IMR-90 (cell line): ENCODE measurements at regions not wholly inside any gene's neighbourhood (a gene's known extent, or its start where the extent isn't known, plus 50 kb on each side); places are given as distances from the start of the nearest gene placed in this dataset.

Source experiments
- ATAC-seq: fragments of 200-7000 bp; cut with Tn5 transposase; 2 replicates; pipeline ENCODE4 v1.9.1; 2020; ENCODE audit warnings: low read depth, mild to moderate bottlenecking, moderate library complexity
- BruUV-seq: library from RNA; stranded (reverse); fragments of 400-500 nt; replicated peaks from 2 replicates; lab custom pipeline; 2021; lab: Mats Ljungman, UMichigan
- CTCF ChIA-PET: fragments of 300-600 bp; formaldehyde crosslinking; extraction: SDS; loops from one replicate; lab custom pipeline; 2021; ENCODE audit warnings: antibody characterized with exemption; lab: Yijun Ruan, JAX
- POLR2A ChIA-PET: fragments of 300-600 bp; sonication (Branson Sonifier 250); formaldehyde crosslinking; loops from one replicate; lab custom pipeline; 2022; ENCODE audit warnings: antibody characterized with exemption; ENCODE audit not compliant: unreplicated experiment; lab: Charles Lee
- DNase-seq: peaks from one replicate; pipeline ENCODE4 v3.0.0; 2013
- H2AFZ ChIP-seq: replicated peaks from 2 replicates; pipeline ENCODE3; 2013; ENCODE audit warnings: low read length, mild to moderate bottlenecking; ENCODE audit not compliant: poor library complexity
- H2AK5ac ChIP-seq: 2 replicates; pipeline ENCODE4 v1.6.1; 2013; ENCODE audit warnings: low read depth, low read length, inconsistent platforms
- H2AK9ac ChIP-seq: replicated peaks from 2 replicates; pipeline ENCODE3; 2013; ENCODE audit warnings: mild to moderate bottlenecking, low read depth, low read length, moderate library complexity; ENCODE audit not compliant: poor library complexity
- H2BK120ac ChIP-seq: 2 replicates; pipeline ENCODE4 v1.6.1; 2013; ENCODE audit warnings: low read depth, low read length, inconsistent platforms
- H2BK15ac ChIP-seq: 3 replicates; pipeline ENCODE4 v1.6.1; 2013; ENCODE audit warnings: low read depth, low read length, inconsistent platforms
- H2BK20ac ChIP-seq: 2 replicates; pipeline ENCODE4 v1.6.1; 2013; ENCODE audit warnings: low read depth, mild to moderate bottlenecking, inconsistent platforms, low read length, moderate library complexity
- H2BK5ac ChIP-seq: 2 replicates; pipeline ENCODE4 v1.6.1; 2013; ENCODE audit warnings: mild to moderate bottlenecking, low read depth, low read length, inconsistent platforms; ENCODE audit not compliant: poor library complexity, severe bottlenecking
- H3K14ac ChIP-seq: replicated peaks from 2 replicates; pipeline ENCODE4 v1.6.1; 2013; ENCODE audit warnings: low read depth, low read length, inconsistent platforms
- H3K18ac ChIP-seq: 2 replicates; pipeline ENCODE4 v1.6.1; 2013; ENCODE audit warnings: low read depth, low read length, control low read depth
- H3K23ac ChIP-seq: 2 replicates; pipeline ENCODE4 v1.6.1; 2013; ENCODE audit warnings: low read depth, low read length, inconsistent platforms
- H3K27ac ChIP-seq: 2 replicates; pipeline ENCODE4 v1.5.1; 2013; ENCODE audit warnings: mild to moderate bottlenecking, control low read depth, low read length; ENCODE audit not compliant: insufficient read depth
- H3K27me3 ChIP-seq: 2 replicates; pipeline ENCODE4 v1.6.1; 2013; ENCODE audit warnings: low read length; ENCODE audit not compliant: control insufficient read depth, insufficient read depth
- H3K36me3 ChIP-seq: 2 replicates; pipeline ENCODE4 v1.6.1; 2013; ENCODE audit warnings: low read length, mixed read lengths; ENCODE audit not compliant: control insufficient read depth, insufficient read depth
- H3K4ac ChIP-seq: 2 replicates; pipeline ENCODE4 v1.6.1; 2013; ENCODE audit warnings: low read depth, low read length, inconsistent platforms
- H3K4me1 ChIP-seq: 2 replicates; pipeline ENCODE4 v1.6.1; 2013; ENCODE audit warnings: low read length, mixed read lengths; ENCODE audit not compliant: control insufficient read depth, insufficient read depth
- H3K4me2 ChIP-seq: 2 replicates; pipeline ENCODE4 v1.6.1; 2013; ENCODE audit warnings: low read depth, mild to moderate bottlenecking, control low read depth, low read length, moderate library complexity
- H3K4me3 ChIP-seq: 2 replicates; pipeline ENCODE4 v1.5.1; 2013; ENCODE audit warnings: low read depth, mild to moderate bottlenecking, control low read depth, low read length, moderate library complexity; ENCODE audit not compliant: insufficient read depth
- H3K56ac ChIP-seq: 2 replicates; pipeline ENCODE4 v1.6.1; 2013; ENCODE audit warnings: low read length, inconsistent platforms; ENCODE audit not compliant: insufficient read depth; ENCODE audit errors: extremely low read depth
- H3K79me1 ChIP-seq, 2 experiments: 2 replicates each; pipeline ENCODE4 v1.6.1; 2013; ENCODE audit warnings: low read length in 2 of 2, inconsistent platforms in 1 of 2, low read depth in 1 of 2
- H3K9ac ChIP-seq: 2 replicates; pipeline ENCODE4 v1.6.1; 2013; ENCODE audit warnings: low read depth, low read length, control low read depth
- H3K9me1 ChIP-seq: 2 replicates; pipeline ENCODE4 v1.6.1; 2013; ENCODE audit warnings: low read length, inconsistent platforms; ENCODE audit not compliant: insufficient read depth
- H3K9me3 ChIP-seq: 2 replicates; pipeline ENCODE4 v1.6.1; 2013; ENCODE audit warnings: low read length; ENCODE audit not compliant: control insufficient read depth, insufficient read depth
- H4K20me1 ChIP-seq: 2 replicates; pipeline ENCODE4 v1.6.1; 2013; ENCODE audit warnings: low read length, inconsistent platforms; ENCODE audit not compliant: insufficient read depth
- H4K5ac ChIP-seq: 2 replicates; pipeline ENCODE4 v1.6.1; 2013; ENCODE audit warnings: mild to moderate bottlenecking, low read depth, low read length, control low read depth
- H4K8ac ChIP-seq, 2 experiments: 2 replicates each; pipeline ENCODE4 v1.6.1; 2013; ENCODE audit warnings: low read depth in 2 of 2, low read length in 2 of 2, control low read depth in 1 of 2, inconsistent platforms in 1 of 2
- H4K91ac ChIP-seq: 2 replicates; pipeline ENCODE4 v1.6.1; 2013; ENCODE audit warnings: low read depth, low read length, inconsistent platforms; ENCODE audit not compliant: insufficient read depth
- BHLHE40 ChIP-seq: fragments of 150-350 bp; IDR thresholded peaks from 2 replicates; pipeline ENCODE4 v1.6.1; 2016; ENCODE audit warnings: mild to moderate bottlenecking, low read depth, low read length
- CEBPB ChIP-seq: IDR thresholded peaks from 2 replicates; pipeline ENCODE4 v1.6.1; 2012; ENCODE audit warnings: low read depth, low read length, improper control_type of control experiment
- CHD1 ChIP-seq: IDR thresholded peaks from 2 replicates; pipeline ENCODE4 v1.6.1; 2012; ENCODE audit warnings: low read depth, low read length, improper control_type of control experiment
- ELK1 ChIP-seq: fragments of 150-350 bp; IDR thresholded peaks from 2 replicates; pipeline ENCODE4 v1.6.1; 2016; ENCODE audit warnings: low read depth, mild to moderate bottlenecking, low read length, moderate library complexity, borderline replicate concordance
- FOS ChIP-seq: fragments of 150-350 bp; IDR thresholded peaks from 2 replicates; pipeline ENCODE4 v1.6.1; 2016; ENCODE audit warnings: low read depth, low read length
- MAFK ChIP-seq: IDR thresholded peaks from 2 replicates; pipeline ENCODE4 v1.6.1; 2012; ENCODE audit warnings: low read depth, low read length, improper control_type of control experiment
- MXI1 ChIP-seq: IDR thresholded peaks from 2 replicates; pipeline ENCODE4 v1.6.1; 2012; ENCODE audit warnings: low read depth, mild to moderate bottlenecking, low read length, moderate library complexity, borderline replicate concordance
- NFE2L2 ChIP-seq: fragments of 150-350 bp; IDR thresholded peaks from 2 replicates; pipeline ENCODE4 v1.6.1; 2016; ENCODE audit warnings: low read depth, mild to moderate bottlenecking, low read length
- RAD21 ChIP-seq: IDR thresholded peaks from 2 replicates; pipeline ENCODE4 v1.6.1; 2012; ENCODE audit warnings: low read length, improper control_type of control experiment
- RCOR1 ChIP-seq: IDR thresholded peaks from 2 replicates; pipeline ENCODE4 v1.6.1; 2012; ENCODE audit warnings: mild to moderate bottlenecking, low read length, improper control_type of control experiment; ENCODE audit not compliant: insufficient replicate concordance
- WGBS, 2 experiments: methylation state at CpG; one replicate each; pipeline versions ENCODE4 v1.1.5 to v1.1.7; 2013; ENCODE audit warnings: missing lambda C conversion rate in 2 of 2; ENCODE audit not compliant: insufficient read length in 1 of 2; ENCODE audit errors: extremely low coverage in 2 of 2; 5-methylcytosine and 5-hydroxymethylcytosine counted together
- dilution Hi-C: fragments of 300-500 bp; cut with HindIII; formaldehyde crosslinking; loops from one replicate; pipeline ENCODE4 v1.14.3; 2018; ENCODE audit warnings: low sequenced_read_pairs; ENCODE audit not compliant: unreplicated experiment
- in situ Hi-C: fragments of 300-500 bp; cut with MboI; formaldehyde crosslinking; loops from 3 replicates; pipeline ENCODE4 v1.14.3; 2019; ENCODE audit warnings: low sequenced_read_pairs, inconsistent platforms, mixed read lengths
- intact Hi-C: fragments of 100-400 bp; cut with micrococcal nuclease; formaldehyde crosslinking; loops from 2 replicates; pipeline ENCODE4 v1.10.0; 2022

DNA sequence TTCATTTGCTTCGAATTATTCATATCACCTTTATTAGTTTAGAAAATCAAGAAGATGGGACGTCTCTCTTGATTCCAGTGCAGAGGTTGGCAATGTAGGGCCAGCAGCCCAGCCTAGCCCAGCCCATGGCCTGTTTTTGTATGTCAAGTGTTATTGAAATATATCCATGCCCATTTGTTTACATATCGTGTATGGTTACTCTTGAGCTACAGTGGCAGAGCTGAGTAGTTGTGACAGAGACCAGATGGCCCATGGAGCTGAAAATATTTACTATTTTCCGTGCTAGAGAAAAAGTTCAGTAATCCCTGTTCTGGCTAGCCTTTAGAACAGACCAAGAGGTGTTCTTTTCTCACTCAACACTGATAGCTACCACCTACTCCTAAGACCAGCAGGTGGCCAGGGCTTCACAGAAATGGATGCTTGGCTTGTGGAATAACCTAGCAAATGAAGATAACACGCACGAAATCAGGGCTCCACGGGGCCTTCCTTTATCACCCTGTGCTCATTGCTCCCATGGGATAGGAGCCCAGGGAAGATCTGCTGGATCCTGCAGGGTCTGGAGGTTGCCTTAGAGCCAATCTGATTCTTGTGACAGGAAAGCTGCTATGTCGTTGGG, 123.2 kb upstream of the ANKFN1 start:
- H3K4me3 ChIP-seq: no peak overlapping the region
- H4K8ac ChIP-seq: no peak overlapping the region
- in situ Hi-C loops: no loop called here
- H2BK120ac ChIP-seq: no peak overlapping the region
- no peaks in the 10 kb centered on the region for H3K27me3 ChIP-seq
- H4K20me1 ChIP-seq: no peaks in the 10 kb centered on the region
- no peaks in the 10 kb centered on the region for H3K79me1 ChIP-seq
- ATAC-seq (no peak), DNase-seq (no peak)
- H2BK5ac ChIP-seq: no peak overlapping the region
- H3K9ac ChIP-seq: no peak overlapping the region
- no peak overlapping the region for H3K18ac ChIP-seq
- intact Hi-C loops: no loop called here
- TF ChIP-seq CHD1: no peak
- TF ChIP-seq RCOR1: no peak
- no peak for TF ChIP-seq BHLHE40
- no peak for TF ChIP-seq MAFK
- no peak for TF ChIP-seq FOS
- no peak for TF ChIP-seq CEBPB
- no peak for TF ChIP-seq RAD21
- no peak for TF ChIP-seq ELK1
- TF ChIP-seq MXI1: no peak
- no peak for TF ChIP-seq NFE2L2
- BruUV-seq: no TSS peak
- H2BK20ac ChIP-seq: no peak overlapping the region
- H3K23ac ChIP-seq: no peak overlapping the region
- no peaks in the 10 kb centered on the region for H3K9me3 ChIP-seq
- ChIA-PET POLR2A (no interaction called here), CTCF (no interaction called here)
- dilution Hi-C loops: no loop called here
- no peak overlapping the region for H3K14ac ChIP-seq
- no peak overlapping the region for H3K4ac ChIP-seq
- H3K27ac ChIP-seq: no peak overlapping the region
- no peaks in the 10 kb centered on the region for H3K4me1 ChIP-seq
- no peaks in the 10 kb centered on the region for H3K9me1 ChIP-seq
- no peak overlapping the region for H4K5ac ChIP-seq
- H4K91ac ChIP-seq: no peak overlapping the region
- no peak overlapping the region for H3K4me2 ChIP-seq
- no peak overlapping the region for H2AFZ ChIP-seq
- H3K56ac ChIP-seq: no peak overlapping the region
- H2AK5ac ChIP-seq: no peak overlapping the region
- H3K36me3 ChIP-seq: no peaks in the 10 kb centered on the region
- H2AK9ac ChIP-seq: no peak overlapping the region
- WGBS, 2 experiments: 0% methylated on average over 1 of the region's 8 CpGs; no CpG with 5 or more reads in 1 of the 2 experiments
- H2BK15ac ChIP-seq: no peak overlapping the region
